Thyroid gland (tissue), 4 donors: ENCODE measurements at regions not wholly inside any gene's neighbourhood (a gene's known extent, or its start where the extent isn't known, plus 50 kb on each side); places are given as distances from the start of the nearest gene placed in this dataset.

Experiments
- POLR2A ChIP-seq, 2 donors: fragments of 450-650 bp; IDR thresholded peaks; one replicate each; pipeline ENCODE4 v1.6.1; 2017; ENCODE audit warnings: antibody characterized with exemption in 2 of 2, mild to moderate bottlenecking in 2 of 2, moderate library complexity in 1 of 2
- TF ChIP-seq, protein P1 (sequence below), 6 experiments: fragments of 200-600 bp in 3 of 6; fragments of 450-650 bp in 3 of 6; sonication (generic) in 3 of 6; IDR thresholded peaks; one replicate each; pipeline ENCODE4 v1.5.1; 2016 to 2019; ENCODE audit warnings: antibody characterized with exemption in 6 of 6, mild to moderate bottlenecking in 2 of 6, inconsistent platforms in 1 of 6, moderate library complexity in 1 of 6

DNA sequence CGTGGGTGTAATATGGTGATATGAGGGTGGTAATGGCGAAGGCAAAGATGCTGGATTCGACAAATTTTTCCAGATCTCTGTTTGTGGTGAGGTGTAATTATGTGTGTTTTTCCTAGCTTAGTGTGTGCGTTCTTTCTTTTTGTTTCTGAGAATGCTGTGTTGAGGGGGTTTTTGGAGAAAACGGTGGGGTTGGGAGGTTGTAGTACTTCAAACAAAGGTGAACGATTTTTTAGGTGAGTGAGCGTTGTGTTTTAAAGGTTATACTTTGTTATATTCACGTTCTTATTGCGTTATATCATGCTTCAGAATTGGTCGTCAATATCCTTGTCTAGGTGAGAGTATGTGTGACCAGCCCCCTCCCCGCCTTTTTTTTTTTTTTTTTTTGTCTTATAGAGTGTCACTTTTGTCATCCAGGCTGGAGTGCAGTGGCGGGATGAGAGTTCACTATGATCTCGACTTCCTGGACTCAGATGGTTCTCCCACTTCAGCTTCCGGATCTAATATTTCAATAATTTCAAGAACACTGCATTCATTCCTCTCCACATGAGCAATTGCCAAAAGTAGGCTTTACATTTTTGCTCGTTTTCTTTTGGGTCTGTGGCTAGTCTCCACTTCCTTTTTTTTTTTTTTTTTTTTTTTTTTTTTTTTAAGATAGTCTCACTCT is 82.2 kb upstream of the RNU2-1 start:
- TF ChIP-seq, protein P1, sequence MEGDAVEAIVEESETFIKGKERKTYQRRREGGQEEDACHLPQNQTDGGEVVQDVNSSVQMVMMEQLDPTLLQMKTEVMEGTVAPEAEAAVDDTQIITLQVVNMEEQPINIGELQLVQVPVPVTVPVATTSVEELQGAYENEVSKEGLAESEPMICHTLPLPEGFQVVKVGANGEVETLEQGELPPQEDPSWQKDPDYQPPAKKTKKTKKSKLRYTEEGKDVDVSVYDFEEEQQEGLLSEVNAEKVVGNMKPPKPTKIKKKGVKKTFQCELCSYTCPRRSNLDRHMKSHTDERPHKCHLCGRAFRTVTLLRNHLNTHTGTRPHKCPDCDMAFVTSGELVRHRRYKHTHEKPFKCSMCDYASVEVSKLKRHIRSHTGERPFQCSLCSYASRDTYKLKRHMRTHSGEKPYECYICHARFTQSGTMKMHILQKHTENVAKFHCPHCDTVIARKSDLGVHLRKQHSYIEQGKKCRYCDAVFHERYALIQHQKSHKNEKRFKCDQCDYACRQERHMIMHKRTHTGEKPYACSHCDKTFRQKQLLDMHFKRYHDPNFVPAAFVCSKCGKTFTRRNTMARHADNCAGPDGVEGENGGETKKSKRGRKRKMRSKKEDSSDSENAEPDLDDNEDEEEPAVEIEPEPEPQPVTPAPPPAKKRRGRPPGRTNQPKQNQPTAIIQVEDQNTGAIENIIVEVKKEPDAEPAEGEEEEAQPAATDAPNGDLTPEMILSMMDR (IDR thresholded peaks at IDR 0.05), result no peak
- no peak for TF ChIP-seq POLR2A (IDR thresholded peaks at IDR 0.05)
